ENCODE measurements at regions not wholly inside any gene's neighbourhood (a gene's known extent, or its start where the extent isn't known, plus 50 kb on each side); places are given as distances from the start of the nearest gene placed in this dataset.
"Not testable (repeated sequence)": the region's sequence is repeated elsewhere in the genome, so short reads cannot be mapped to it uniquely, and the experiment has no call there.

GRCh38 chr2:236632295-236633218, 62.9 kb downstream of the ACKR3 start:
- intact Hi-C loops (cut with micrococcal nuclease) = no loop called here

DNA sequence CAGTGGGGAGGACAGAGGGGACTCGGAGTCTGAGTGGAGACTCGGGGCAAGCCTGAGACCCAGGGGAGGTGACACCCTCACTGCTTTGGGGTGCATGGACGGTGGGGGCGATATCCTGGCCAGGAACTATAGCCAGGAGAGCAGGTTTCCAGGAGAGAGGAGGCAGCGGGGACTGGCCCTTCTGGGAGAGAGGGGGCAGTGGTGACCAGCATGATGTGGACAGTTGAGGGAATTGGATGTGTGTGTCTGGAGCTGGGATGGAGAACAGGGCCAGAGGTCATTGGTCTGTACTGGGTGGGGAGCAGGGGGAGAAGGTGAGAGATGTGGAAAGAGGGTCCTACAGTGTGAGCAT, 63.6 kb downstream of the ACKR3 start:
- intact Hi-C loops (cut with micrococcal nuclease) = no loop called here

- intact Hi-C loops (cut with micrococcal nuclease) = no loop called here
These were observed 64.3 kb downstream of the ACKR3 start for GRCh38 chr2:236633775-236634560.

- intact Hi-C loops (cut with micrococcal nuclease) = no loop called here
These were observed 66.6 kb downstream of the ACKR3 start for GRCh38 chr2:236636261-236636660.

- intact Hi-C loops (cut with micrococcal nuclease) = no loop called here
These were observed 67.3 kb downstream of the ACKR3 start for GRCh38 chr2:236636714-236637470.

GRCh38 chr2:236637686-236638569, 68.3 kb downstream of the ACKR3 start:
- intact Hi-C loops (cut with micrococcal nuclease) = no loop called here

- intact Hi-C loops (cut with micrococcal nuclease) = no loop called here
These were observed 69.1 kb downstream of the ACKR3 start for GRCh38 chr2:236638707-236639106.

- intact Hi-C loops (cut with micrococcal nuclease) = no loop called here
These were observed 70.0 kb downstream of the ACKR3 start for GRCh38 chr2:236639461-236640235.

DNA sequence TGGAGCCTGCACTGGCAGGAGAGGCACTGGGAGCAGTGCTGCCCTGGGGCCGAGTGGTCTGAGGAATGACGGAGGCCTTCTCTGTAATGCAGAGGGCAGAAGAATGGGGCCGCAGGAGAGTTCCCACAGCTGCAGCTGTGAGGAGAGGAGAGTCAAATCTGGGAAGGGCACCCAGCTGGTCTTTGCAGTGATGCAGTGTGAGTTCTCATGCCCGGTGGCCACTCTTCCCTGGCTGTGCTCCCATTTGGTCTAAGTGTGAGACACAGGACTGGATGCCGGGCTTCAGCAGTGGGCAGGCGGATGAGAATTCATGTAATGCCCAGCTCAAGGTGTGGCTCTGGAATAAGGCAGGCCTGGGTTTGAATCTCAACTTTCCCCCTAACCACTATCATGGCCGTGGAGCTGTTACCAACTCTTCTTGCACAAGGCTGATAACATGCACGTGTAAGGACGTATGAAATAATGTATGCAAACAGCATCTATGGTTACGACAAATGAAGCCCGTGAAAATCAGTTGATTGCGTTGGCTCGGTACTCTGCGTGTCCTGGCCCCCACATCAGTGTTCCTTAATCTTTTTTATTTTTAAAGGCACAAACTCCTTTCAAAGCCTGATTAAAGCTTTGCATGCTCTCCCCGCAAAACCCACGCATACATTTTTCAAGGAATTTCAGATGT, 71.6 kb downstream of the ACKR3 start:
- intact Hi-C loops (cut with micrococcal nuclease) = no loop called here

DNA sequence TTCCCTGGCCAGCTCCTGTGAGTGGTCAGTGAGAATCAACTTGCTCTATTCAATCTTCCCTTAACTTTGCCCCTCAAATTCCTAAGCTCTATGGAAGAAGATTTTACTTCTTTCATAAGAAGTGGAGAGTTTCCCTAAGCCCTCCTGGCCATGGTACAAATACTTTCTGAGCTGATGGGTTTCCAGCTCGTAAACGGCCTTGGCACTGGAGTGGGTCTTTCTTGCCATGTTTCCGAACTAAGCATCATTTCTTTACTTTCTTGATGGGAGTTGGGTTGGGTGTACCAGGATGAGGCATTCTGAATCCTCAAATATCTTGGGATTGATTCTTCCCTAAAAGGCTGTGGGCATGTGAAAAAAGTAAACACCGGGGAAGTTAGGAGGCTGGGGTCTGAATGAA, 72.5 kb downstream of the ACKR3 start:
- intact Hi-C loops (cut with micrococcal nuclease) = no loop called here

- intact Hi-C loops (cut with micrococcal nuclease) = no loop called here
These were observed 73.1 kb downstream of the ACKR3 start for GRCh38 chr2:236642584-236643291.

- intact Hi-C loops (cut with micrococcal nuclease) = no loop called here
These were observed 73.9 kb downstream of the ACKR3 start for GRCh38 chr2:236643480-236643879.

- intact Hi-C loops (cut with micrococcal nuclease) = no loop called here
These were observed 74.4 kb downstream of the ACKR3 start for GRCh38 chr2:236644067-236644466.

GRCh38 chr2:236644502-236644911, 74.9 kb downstream of the ACKR3 start:
- intact Hi-C loops (cut with micrococcal nuclease) = no loop called here

DNA sequence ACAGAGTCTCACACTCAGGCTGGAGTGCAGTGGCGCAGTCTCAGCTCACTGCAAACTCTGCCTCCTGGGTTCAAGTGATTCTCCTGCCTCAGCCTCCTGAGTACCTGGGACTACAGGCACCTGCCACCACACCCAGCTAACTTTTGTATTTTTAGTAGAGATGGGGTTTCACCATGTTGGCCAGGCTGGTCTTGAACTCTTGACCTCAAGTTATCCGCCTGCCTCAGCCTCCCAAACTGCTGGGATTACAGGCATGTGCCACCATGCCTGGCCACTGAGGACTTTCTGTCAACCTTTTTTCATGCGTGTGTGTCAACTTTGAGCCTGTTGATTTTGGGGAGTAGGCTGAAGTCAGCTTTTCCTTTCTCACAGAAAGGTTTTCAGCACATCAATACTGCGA, 75.5 kb downstream of the ACKR3 start:
- intact Hi-C loops (cut with micrococcal nuclease) = not testable (repeated sequence)

GRCh38 chr2:236646441-236646840, 76.8 kb downstream of the ACKR3 start:
- intact Hi-C loops (cut with micrococcal nuclease) = no loop called here

GRCh38 chr2:236646871-236647270, 77.2 kb downstream of the ACKR3 start:
- intact Hi-C loops (cut with micrococcal nuclease) = no loop called here

GRCh38 chr2:236647621-236648020, 78.0 kb downstream of the ACKR3 start:
- intact Hi-C loops (cut with micrococcal nuclease) = no loop called here

- intact Hi-C loops (cut with micrococcal nuclease) = no loop called here
These were observed 84.2 kb downstream of the ACKR3 start for GRCh38 chr2:236653863-236654262.
